ENCODE measurements at regions not wholly inside any gene's neighbourhood (a gene's known extent, or its start where the extent isn't known, plus 50 kb on each side); places are given as distances from the start of the nearest gene placed in this dataset.

- DNase-seq (ENCODE audit: low read depth), result no peak
- no peak overlapping the region for H3K4me3 ChIP-seq (ENCODE audit: low read depth, low read length)
- no peak for TF ChIP-seq CTCF (IDR thresholded peaks at IDR 0.05; ENCODE audit: control insufficient read depth, extremely low read depth, insufficient read depth)
These were observed 478.3 kb downstream of the TNS3 start for GRCh38 chr7:47103498-47104205.

GRCh38 chr7:47102331-47102841 is 479.5 kb downstream of the TNS3 start:
- TF ChIP-seq CTCF (IDR thresholded peaks at IDR 0.05; ENCODE audit: control insufficient read depth, extremely low read depth, insufficient read depth), result no peak
- H3K4me3 ChIP-seq (ENCODE audit: low read depth, low read length), result no peak overlapping the region
- DNase-seq (ENCODE audit: low read depth), result no peak

- H3K4me3 ChIP-seq (ENCODE audit: low read depth, low read length), result no peak overlapping the region; the same call in 1 of the 2 replicates
- DNase-seq (ENCODE audit: low read depth), result peak; percentile 54
- TF ChIP-seq CTCF (IDR thresholded peaks at IDR 0.05; ENCODE audit: control insufficient read depth, extremely low read depth, insufficient read depth), result peak; percentile 91
These were observed 481.0 kb downstream of the TNS3 start for GRCh38 chr7:47100817-47101435.

GRCh38 chr7:47100148-47100816 is 481.6 kb downstream of the TNS3 start:
- H3K4me3 ChIP-seq (ENCODE audit: low read depth, low read length), result no peak overlapping the region; the same call in 1 of the 2 replicates
- DNase-seq (ENCODE audit: low read depth), result no peak
- no peak for TF ChIP-seq CTCF (IDR thresholded peaks at IDR 0.05; ENCODE audit: control insufficient read depth, extremely low read depth, insufficient read depth)

- H3K4me3 ChIP-seq (ENCODE audit: low read depth, low read length), result no peak overlapping the region
- no peak for DNase-seq (ENCODE audit: low read depth)
These were observed 484.5 kb downstream of the TNS3 start for GRCh38 chr7:47097431-47097830.

GRCh38 chr7:47095946-47096345 is 486.0 kb downstream of the TNS3 start:
- TF ChIP-seq CTCF (IDR thresholded peaks at IDR 0.05; ENCODE audit: control insufficient read depth, extremely low read depth, insufficient read depth), result no peak
- DNase-seq (ENCODE audit: low read depth), result no peak
- H3K4me3 ChIP-seq (ENCODE audit: low read depth, low read length), result no peak overlapping the region

More at GRCh38 chr7:47097431-47097830, 484.5 kb downstream of the TNS3 start:
- no peak for TF ChIP-seq CTCF (IDR thresholded peaks at IDR 0.05; ENCODE audit: control insufficient read depth, extremely low read depth, insufficient read depth)
